Ascending aorta (tissue), 2 donors: ENCODE measurements at regions not wholly inside any gene's neighbourhood (a gene's known extent, or its start where the extent isn't known, plus 50 kb on each side); places are given as distances from the start of the nearest gene placed in this dataset.

ENCODE experiments used
- DNase-seq, 2 donors: peaks; one replicate each; pipeline ENCODE4 v3.0.0-alpha.2; 2019; ENCODE audit warnings: low spot score in 2 of 2
- H3K27ac ChIP-seq, 2 donors: fragments of 200-600 bp; sonication (generic); one replicate each; pipeline ENCODE4 v1.5.1; 2016 to 2017; ENCODE audit warnings: mild to moderate bottlenecking in 1 of 2
- H3K27me3 ChIP-seq: fragments of 200-600 bp; sonication (generic); one replicate; pipeline ENCODE4 v1.5.1; 2017
- H3K36me3 ChIP-seq, 2 donors: fragments of 200-600 bp; sonication (generic); one replicate each; pipeline ENCODE4 v1.5.1; 2016
- H3K4me1 ChIP-seq, 2 donors: fragments of 200-600 bp; sonication (generic); one replicate each; pipeline ENCODE4 v1.5.1; 2016 to 2017; ENCODE audit warnings: mild to moderate bottlenecking in 1 of 2
- H3K4me3 ChIP-seq, 2 donors: fragments of 200-600 bp; sonication (generic); one replicate each; pipeline ENCODE4 v1.5.1; 2016 to 2017; ENCODE audit warnings: mild to moderate bottlenecking in 1 of 2
- H3K9me3 ChIP-seq, 2 donors: fragments of 200-600 bp; sonication (generic); one replicate each; pipeline ENCODE4 v1.5.1; 2016
- intact Hi-C: fragments of 100-400 bp; cut with DNase I; formaldehyde crosslinking; loops from one replicate; pipeline ENCODE4 v1.15.1; 2023
- TF ChIP-seq, protein P1 (sequence below), 3 experiments: fragments of 200-600 bp in 2 of 3; fragments of 450-650 bp in 1 of 3; sonication (generic) in 2 of 3; IDR thresholded peaks; one replicate each; pipeline ENCODE4 v1.5.1; 2016 to 2019; ENCODE audit warnings: antibody characterized with exemption in 3 of 3, mild to moderate bottlenecking in 1 of 3, moderate library complexity in 1 of 3

DNA sequence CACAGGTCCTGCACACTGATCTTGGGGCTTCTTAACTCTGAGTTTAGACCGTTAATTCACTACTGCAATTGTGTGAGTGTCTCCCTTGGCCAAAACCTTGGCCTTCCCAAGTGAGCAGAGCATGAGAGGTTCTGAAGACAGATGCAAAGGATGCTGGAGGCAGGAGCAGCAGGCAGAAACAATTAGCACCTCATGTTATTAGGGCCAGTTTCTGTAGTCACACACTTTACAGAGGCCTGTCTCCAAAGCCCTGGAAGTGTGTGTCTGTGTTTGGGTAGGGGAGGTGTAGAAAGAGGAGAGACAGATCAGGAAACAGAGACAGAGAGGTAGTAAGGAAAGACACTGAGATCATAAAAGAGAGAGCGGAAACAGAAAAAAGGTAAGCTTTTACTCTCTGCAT is 533.8 kb downstream of the TMEM182 start:
- Histone ChIP-seq H3K27ac (no peak overlapping the region), H3K27me3 (no peaks in the 10 kb centered on the region), H3K36me3 (no peaks in the 10 kb centered on the region), H3K4me1 (no peaks in the 10 kb centered on the region), H3K9me3 (no peaks in the 10 kb centered on the region), H3K4me3 (no peak overlapping the region)
- intact Hi-C loops = no loop called here
- DNase-seq = no peak
- TF ChIP-seq, protein P1, sequence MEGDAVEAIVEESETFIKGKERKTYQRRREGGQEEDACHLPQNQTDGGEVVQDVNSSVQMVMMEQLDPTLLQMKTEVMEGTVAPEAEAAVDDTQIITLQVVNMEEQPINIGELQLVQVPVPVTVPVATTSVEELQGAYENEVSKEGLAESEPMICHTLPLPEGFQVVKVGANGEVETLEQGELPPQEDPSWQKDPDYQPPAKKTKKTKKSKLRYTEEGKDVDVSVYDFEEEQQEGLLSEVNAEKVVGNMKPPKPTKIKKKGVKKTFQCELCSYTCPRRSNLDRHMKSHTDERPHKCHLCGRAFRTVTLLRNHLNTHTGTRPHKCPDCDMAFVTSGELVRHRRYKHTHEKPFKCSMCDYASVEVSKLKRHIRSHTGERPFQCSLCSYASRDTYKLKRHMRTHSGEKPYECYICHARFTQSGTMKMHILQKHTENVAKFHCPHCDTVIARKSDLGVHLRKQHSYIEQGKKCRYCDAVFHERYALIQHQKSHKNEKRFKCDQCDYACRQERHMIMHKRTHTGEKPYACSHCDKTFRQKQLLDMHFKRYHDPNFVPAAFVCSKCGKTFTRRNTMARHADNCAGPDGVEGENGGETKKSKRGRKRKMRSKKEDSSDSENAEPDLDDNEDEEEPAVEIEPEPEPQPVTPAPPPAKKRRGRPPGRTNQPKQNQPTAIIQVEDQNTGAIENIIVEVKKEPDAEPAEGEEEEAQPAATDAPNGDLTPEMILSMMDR (IDR thresholded peaks at IDR 0.05) = no peak

DNA sequence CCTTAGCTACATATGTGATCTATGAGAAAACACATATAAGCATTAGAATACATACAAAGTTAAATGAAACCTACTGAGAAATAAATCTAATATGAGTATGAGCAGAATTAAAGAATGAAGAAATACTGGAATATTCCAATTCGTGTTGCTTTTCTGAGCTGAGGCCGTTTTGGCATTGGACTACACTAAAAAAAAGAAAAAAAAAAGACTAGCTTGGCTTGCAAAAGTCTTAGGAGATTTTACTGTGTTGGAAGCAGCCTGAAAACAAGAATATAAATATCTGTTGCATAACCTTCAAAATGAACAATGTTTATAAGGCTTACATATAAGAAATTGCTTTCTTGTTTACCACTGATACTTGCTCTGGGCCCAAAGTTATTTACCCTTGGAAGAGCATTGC is 562.8 kb downstream of the TMEM182 start:
- H3K36me3 ChIP-seq = no peaks in the 10 kb centered on the region
- no peak overlapping the region for H3K27ac ChIP-seq
- DNase-seq = no peak
- H3K9me3 ChIP-seq = no peaks in the 10 kb centered on the region
- H3K27me3 ChIP-seq = no peaks in the 10 kb centered on the region
- no peak overlapping the region for H3K4me3 ChIP-seq
- intact Hi-C loops = no loop called here
- H3K4me1 ChIP-seq = no peaks in the 10 kb centered on the region
- TF ChIP-seq, protein P1 (IDR thresholded peaks at IDR 0.05) = no peak

DNA sequence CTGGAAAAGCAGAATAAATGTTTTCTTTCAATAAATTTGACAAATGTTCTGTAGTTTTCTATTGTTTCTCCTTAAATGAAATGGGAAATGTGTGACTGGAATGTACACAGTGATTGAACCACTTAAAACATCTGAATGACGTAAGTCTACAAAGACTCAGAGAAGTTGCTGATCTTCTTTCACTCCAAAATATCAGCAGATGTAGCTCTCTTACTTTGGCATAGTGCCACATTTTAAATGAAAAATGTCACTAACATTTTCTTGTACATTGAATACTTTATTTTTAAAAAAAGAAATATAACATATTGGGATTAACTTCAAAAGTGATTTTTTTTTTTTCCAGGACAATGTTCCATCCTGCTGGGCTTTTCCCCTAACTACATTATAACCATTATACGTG is 565.6 kb downstream of the TMEM182 start:
- TF ChIP-seq, protein P1 (IDR thresholded peaks at IDR 0.05) = no peak
- DNase-seq = no peak
- Histone ChIP-seq H3K9me3 (no peaks in the 10 kb centered on the region), H3K27me3 (no peaks in the 10 kb centered on the region), H3K36me3 (no peaks in the 10 kb centered on the region), H3K4me3 (no peak overlapping the region), H3K4me1 (no peaks in the 10 kb centered on the region), H3K27ac (no peak overlapping the region)
- intact Hi-C loops = no loop called here

DNA sequence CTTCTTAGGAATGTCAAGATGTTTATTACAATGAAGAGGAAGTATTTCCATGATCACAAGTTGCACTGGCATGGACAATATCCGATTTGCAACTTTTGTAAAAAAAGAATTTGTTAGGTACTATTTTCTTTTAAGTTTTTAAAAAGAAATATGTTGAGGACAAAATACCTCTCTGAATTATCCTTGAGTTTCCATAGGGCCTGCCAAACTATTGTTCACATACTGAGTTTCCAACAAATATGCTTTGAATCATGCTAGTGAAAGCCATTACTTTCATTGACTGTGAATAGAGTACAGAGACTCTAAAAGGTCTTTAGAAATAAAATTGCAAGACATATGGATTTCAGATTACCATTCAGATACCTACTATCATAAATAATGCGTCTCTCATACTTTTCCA is 566.1 kb downstream of the TMEM182 start:
- no peak overlapping the region for H3K27ac ChIP-seq
- H3K36me3 ChIP-seq = no peaks in the 10 kb centered on the region
- no peaks in the 10 kb centered on the region for H3K9me3 ChIP-seq
- H3K4me3 ChIP-seq = no peak overlapping the region
- TF ChIP-seq, protein P1 (IDR thresholded peaks at IDR 0.05) = no peak
- no peak for DNase-seq
- H3K27me3 ChIP-seq = no peaks in the 10 kb centered on the region
- no peaks in the 10 kb centered on the region for H3K4me1 ChIP-seq
- intact Hi-C loops = no loop called here

DNA sequence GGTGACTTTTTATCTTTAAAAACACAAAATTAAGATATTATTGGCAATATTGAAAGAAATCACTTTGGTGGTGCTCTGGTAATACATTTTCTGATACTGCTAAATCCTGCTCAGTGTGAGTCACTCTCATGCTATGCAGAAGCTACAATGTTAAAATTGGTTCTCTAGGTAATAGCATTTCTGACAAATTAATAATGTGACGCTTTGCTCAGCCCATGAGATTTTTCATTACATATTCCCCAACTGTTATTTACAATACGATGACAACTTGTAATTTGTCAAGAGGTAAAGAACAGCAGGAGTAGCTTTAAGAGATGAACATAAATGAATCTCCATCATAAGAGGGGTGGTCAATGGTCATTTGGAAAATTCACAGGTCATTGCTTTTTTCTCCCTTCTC is 573.6 kb downstream of the TMEM182 start:
- intact Hi-C loops = no loop called here
- Histone ChIP-seq H3K4me1 (no peaks in the 10 kb centered on the region), H3K27me3 (no peaks in the 10 kb centered on the region), H3K27ac (no peak overlapping the region), H3K9me3 (no peaks in the 10 kb centered on the region), H3K36me3 (no peaks in the 10 kb centered on the region), H3K4me3 (no peak overlapping the region)
- DNase-seq = no peak
- TF ChIP-seq, protein P1 (IDR thresholded peaks at IDR 0.05) = no peak

DNA sequence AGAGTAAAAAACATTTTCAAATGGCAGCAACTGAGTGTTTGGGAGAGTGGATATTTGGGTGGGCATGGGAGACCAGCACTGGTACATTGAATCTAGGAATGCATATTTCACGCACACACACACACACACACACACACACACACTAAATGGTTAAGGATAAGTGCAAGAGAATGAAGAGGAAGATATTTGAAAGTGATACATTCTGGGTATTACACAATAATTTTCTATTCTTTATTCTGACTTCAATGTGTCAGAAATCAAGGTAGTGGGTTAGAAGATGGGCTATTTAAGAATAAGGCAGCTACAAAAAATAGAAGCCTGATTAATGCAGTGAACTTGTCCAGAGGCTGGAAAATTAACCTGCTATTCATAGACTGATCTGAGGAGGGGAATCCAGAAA is 577.0 kb downstream of the TMEM182 start:
- no peak overlapping the region for H3K4me3 ChIP-seq
- H3K27me3 ChIP-seq = no peaks in the 10 kb centered on the region
- no peak for DNase-seq
- H3K4me1 ChIP-seq = no peaks in the 10 kb centered on the region
- intact Hi-C loops = no loop called here
- H3K9me3 ChIP-seq = peaks cover 0 to 5% of the 10 kb centered on the region in 2 donors
- no peaks in the 10 kb centered on the region for H3K36me3 ChIP-seq
- H3K27ac ChIP-seq = no peak overlapping the region
- TF ChIP-seq, protein P1 (IDR thresholded peaks at IDR 0.05) = no peak
